Panc1 (cell line): ENCODE measurements at regions not wholly inside any gene's neighbourhood (a gene's known extent, or its start where the extent isn't known, plus 50 kb on each side); places are given as distances from the start of the nearest gene placed in this dataset.

Experiments
- ATAC-seq: fragments of 200-7000 bp; cut with Tn5 transposase; 2 replicates; pipeline ENCODE4 v1.9.1; 2020; ENCODE audit warnings: mild to moderate bottlenecking, moderate library complexity
- BruUV-seq: library from RNA; stranded (reverse); fragments of 400-500 nt; replicated peaks from 2 replicates; lab custom pipeline; 2021; lab: Mats Ljungman, UMichigan
- CTCF ChIA-PET: fragments of 300-600 bp; sonication (Branson Sonifier 250); formaldehyde crosslinking; loops from one replicate; lab custom pipeline; 2022; ENCODE audit warnings: antibody characterized with exemption; lab: Charles Lee
- POLR2A ChIA-PET: fragments of 300-600 bp; sonication (Branson Sonifier 250); formaldehyde crosslinking; loops from one replicate; lab custom pipeline; 2022; ENCODE audit warnings: antibody characterized with exemption; lab: Charles Lee
- DNase-seq: peaks from one replicate; pipeline ENCODE4 v3.0.0-alpha.2; 2010; ENCODE audit warnings: low read depth, low spot score
- H3K27ac ChIP-seq: 2 replicates; pipeline ENCODE4 v1.5.1; 2011; ENCODE audit warnings: mild to moderate bottlenecking, low read length, inconsistent platforms
- H3K27me3 ChIP-seq: fragments of 200-500 bp; sonication (Bioruptor generic); 2 replicates; pipeline ENCODE4 v1.6.0; 2014; ENCODE audit warnings: low read length, inconsistent platforms; ENCODE audit not compliant: control insufficient read depth, insufficient read depth
- H3K36me3 ChIP-seq: fragments of 200-500 bp; sonication (Bioruptor generic); 2 replicates; pipeline ENCODE4 v1.5.1; 2014; ENCODE audit warnings: inconsistent platforms, mild to moderate bottlenecking, low read length, moderate library complexity; ENCODE audit not compliant: control insufficient read depth, insufficient read depth
- H3K4me1 ChIP-seq: 2 replicates; pipeline ENCODE4 v1.5.1; 2011; ENCODE audit warnings: inconsistent platforms, mild to moderate bottlenecking, low read length, moderate library complexity; ENCODE audit not compliant: control insufficient read depth, insufficient read depth
- H3K4me3 ChIP-seq, 2 experiments: 2 replicates each; pipeline ENCODE4 v1.5.1; 2011 to 2012; ENCODE audit warnings: low read depth in 2 of 2, low read length in 2 of 2, mild to moderate bottlenecking in 2 of 2, inconsistent platforms in 1 of 2, moderate library complexity in 1 of 2
- H3K9me3 ChIP-seq: fragments of 200-500 bp; sonication (Bioruptor generic); 2 replicates; pipeline ENCODE4 v1.5.1; 2014; ENCODE audit warnings: low read depth, mild to moderate bottlenecking, inconsistent platforms, low read length, moderate library complexity; ENCODE audit not compliant: control insufficient read depth, insufficient read depth
- POLR2AphosphoS5 ChIP-seq: IDR thresholded peaks from 2 replicates; pipeline ENCODE4 v1.6.1; 2012; ENCODE audit warnings: mild to moderate bottlenecking, low read depth, low read length, moderate library complexity
- REST ChIP-seq, 2 experiments: IDR thresholded peaks; 2 replicates each; pipeline ENCODE4 v1.6.1; 2011 to 2012; ENCODE audit warnings: low read depth in 2 of 2, control low read depth in 1 of 2, low read length in 1 of 2, mild to moderate bottlenecking in 1 of 2, moderate library complexity in 1 of 2; ENCODE audit not compliant: insufficient read depth in 1 of 2
- SIN3A ChIP-seq: IDR thresholded peaks from 2 replicates; pipeline ENCODE4 v1.6.1; 2012; ENCODE audit warnings: low read depth, mild to moderate bottlenecking, low read length, moderate library complexity, borderline replicate concordance; ENCODE audit not compliant: insufficient read depth
- TCF7L2 ChIP-seq: IDR thresholded peaks from 2 replicates; pipeline ENCODE4 v1.6.1; 2011; ENCODE audit warnings: mild to moderate bottlenecking, low read depth, low read length, inconsistent platforms
- in situ Hi-C: cut with HindIII; loops from 2 replicates; pipeline ENCODE4 v1.10.0; 2016; ENCODE audit warnings: low sequenced_read_pairs, low pct_unique_long_range_greater_than_20kb
- intact Hi-C: fragments of 100-400 bp; cut with micrococcal nuclease; formaldehyde crosslinking; loops from one replicate; pipeline ENCODE4 v1.10.0; 2022; ENCODE audit not compliant: unreplicated experiment
- TF ChIP-seq, protein P1 (sequence below): fragments of 450-650 bp; IDR thresholded peaks from 2 replicates; pipeline ENCODE4 v1.5.1; 2017; ENCODE audit warnings: mild to moderate bottlenecking

DNA sequence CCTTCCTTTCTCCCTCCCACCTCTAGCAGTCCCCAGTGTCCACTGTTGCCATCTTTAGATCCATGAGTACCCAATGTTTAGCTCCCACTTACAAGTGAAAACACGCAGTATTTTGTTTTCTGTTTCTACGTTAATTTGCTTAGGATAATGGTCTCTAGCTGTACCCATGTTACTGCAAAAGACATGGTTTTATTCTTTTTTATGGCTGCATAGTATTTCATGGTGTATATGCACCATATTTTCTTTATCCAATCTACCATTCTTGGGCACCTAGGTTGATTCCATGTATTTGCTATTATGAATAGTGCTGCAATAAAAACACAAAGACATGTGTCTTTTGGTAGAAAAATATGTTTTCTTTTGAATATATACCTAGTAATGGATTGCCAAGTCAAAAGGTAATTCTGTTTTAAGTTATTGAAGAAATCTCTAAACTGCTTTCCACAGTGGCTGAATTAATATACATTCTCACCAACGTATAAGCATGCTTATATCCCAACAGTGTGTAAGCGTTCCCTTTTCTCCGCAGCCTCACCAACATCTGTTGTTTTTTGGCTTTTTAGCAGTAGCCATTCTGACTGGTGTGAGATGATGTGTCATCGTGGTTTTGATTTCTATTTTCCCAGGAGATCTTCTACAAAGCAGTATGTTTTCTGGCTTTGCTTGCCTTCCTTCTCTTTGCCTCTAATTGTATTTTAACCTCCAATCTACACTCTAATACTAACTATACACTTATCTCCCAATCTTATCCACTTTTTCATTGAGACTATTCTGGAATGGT is 179.5 kb upstream of the PHF14 start:
- in situ Hi-C loops, result no loop called here
- DNase-seq, result no peak
- TF ChIP-seq SIN3A (no peak), TCF7L2 (no peak), POLR2AphosphoS5 (no peak), REST (IDR thresholded peaks at IDR 0.05; ENCODE audit: insufficient read depth in 1 of 2, low read depth in 2 of 2, low read length in 1 of 2) (no peak)
- TF ChIP-seq, protein P1, sequence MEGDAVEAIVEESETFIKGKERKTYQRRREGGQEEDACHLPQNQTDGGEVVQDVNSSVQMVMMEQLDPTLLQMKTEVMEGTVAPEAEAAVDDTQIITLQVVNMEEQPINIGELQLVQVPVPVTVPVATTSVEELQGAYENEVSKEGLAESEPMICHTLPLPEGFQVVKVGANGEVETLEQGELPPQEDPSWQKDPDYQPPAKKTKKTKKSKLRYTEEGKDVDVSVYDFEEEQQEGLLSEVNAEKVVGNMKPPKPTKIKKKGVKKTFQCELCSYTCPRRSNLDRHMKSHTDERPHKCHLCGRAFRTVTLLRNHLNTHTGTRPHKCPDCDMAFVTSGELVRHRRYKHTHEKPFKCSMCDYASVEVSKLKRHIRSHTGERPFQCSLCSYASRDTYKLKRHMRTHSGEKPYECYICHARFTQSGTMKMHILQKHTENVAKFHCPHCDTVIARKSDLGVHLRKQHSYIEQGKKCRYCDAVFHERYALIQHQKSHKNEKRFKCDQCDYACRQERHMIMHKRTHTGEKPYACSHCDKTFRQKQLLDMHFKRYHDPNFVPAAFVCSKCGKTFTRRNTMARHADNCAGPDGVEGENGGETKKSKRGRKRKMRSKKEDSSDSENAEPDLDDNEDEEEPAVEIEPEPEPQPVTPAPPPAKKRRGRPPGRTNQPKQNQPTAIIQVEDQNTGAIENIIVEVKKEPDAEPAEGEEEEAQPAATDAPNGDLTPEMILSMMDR, result no peak

GRCh38 chr7:10797157-10797556 is 176.5 kb upstream of the PHF14 start:
- Histone ChIP-seq H3K27ac (no peak overlapping the region), H3K9me3 (no peaks in the 10 kb centered on the region), H3K4me1 (no peaks in the 10 kb centered on the region), H3K27me3 (no peaks in the 10 kb centered on the region), H3K36me3 (no peaks in the 10 kb centered on the region), H3K4me3 (no peak overlapping the region)
- ATAC-seq, result no peak
- intact Hi-C loops, result no loop called here
- in situ Hi-C loops, result no loop called here
- ChIA-PET POLR2A (no interaction called here), CTCF (interaction anchor here (0.7 kb wide), 1 partner anchor 168 kb away, joined by 3 read pairs; no protein-coding TSS in a partner anchor)
- TF ChIP-seq POLR2AphosphoS5 (no peak), TCF7L2 (no peak), REST (IDR thresholded peaks at IDR 0.05; ENCODE audit: insufficient read depth in 1 of 2, low read depth in 2 of 2, low read length in 1 of 2) (no peak), SIN3A (no peak)
- TF ChIP-seq, protein P1, result no peak
- no peak for DNase-seq
- no TSS peak for BruUV-seq

More for the DNA sequence above, 179.5 kb upstream of the PHF14 start:
- Histone ChIP-seq H3K9me3 (no peaks in the 10 kb centered on the region), H3K4me3 (no peak overlapping the region), H3K4me1 (no peaks in the 10 kb centered on the region), H3K27ac (no peak overlapping the region), H3K36me3 (no peaks in the 10 kb centered on the region), H3K27me3 (no peaks in the 10 kb centered on the region)
- no TSS peak for BruUV-seq
- intact Hi-C loops, result no loop called here
- POLR2A ChIA-PET, result no interaction called here
- CTCF ChIA-PET, result no interaction called here
- ATAC-seq, result no peak
